ENCODE measurements at regions not wholly inside any gene's neighbourhood (a gene's known extent, or its start where the extent isn't known, plus 50 kb on each side); places are given as distances from the start of the nearest gene placed in this dataset.
A peak's percentile ranks its signal among the peaks of the same experiment; 100 is the strongest.

GRCh38 chr4:19241895-19242294, 1009.8 kb upstream of the SLIT2 start:
- H3K14ac ChIP-seq (ENCODE audit: low read length in 2 of 2): no peak overlapping the region
- H2BK120ac ChIP-seq (ENCODE audit: low read depth, low read length): no peak overlapping the region
- no peaks in the 10 kb centered on the region for H3K79me1 ChIP-seq (replicated peaks; ENCODE audit: low read length, poor library complexity, severe bottlenecking)
- no peak overlapping the region for H2BK15ac ChIP-seq (ENCODE audit: low read depth, poor library complexity, severe bottlenecking)
- H3K27me3 ChIP-seq (ENCODE audit: control insufficient read depth in 1 of 2, insufficient read depth in 1 of 2, low read length in 2 of 2): no peaks in the 10 kb centered on the region
- H2BK5ac ChIP-seq (ENCODE audit: low read depth, low read length, poor library complexity, severe bottlenecking): no peak overlapping the region
- no peaks in the 10 kb centered on the region for H3K36me3 ChIP-seq (ENCODE audit: control insufficient read depth in 1 of 2, insufficient read depth in 2 of 2, low read depth in 1 of 2, low read length in 2 of 2)
- no peak overlapping the region for H3K9ac ChIP-seq (ENCODE audit: low read length)
- no peak overlapping the region for H3K4ac ChIP-seq (ENCODE audit: low read depth in 1 of 2, low read length in 2 of 2)
- H3K27ac ChIP-seq (ENCODE audit: low read length, poor library complexity, severe bottlenecking): no peak overlapping the region
- DNase-seq: peak; percentile 68
- H3K18ac ChIP-seq (ENCODE audit: low read depth in 1 of 2, low read length in 2 of 2): no peak overlapping the region
- no peak overlapping the region for H2AK5ac ChIP-seq (ENCODE audit: low read length, severe bottlenecking)
- H2AFZ ChIP-seq (ENCODE audit: low read depth, low read length): no peak overlapping the region
- H3K9me3 ChIP-seq (ENCODE audit: control insufficient read depth, low read length): no peaks in the 10 kb centered on the region
- no peak overlapping the region for H4K8ac ChIP-seq (ENCODE audit: low read length)
- H2BK12ac ChIP-seq (ENCODE audit: low read length in 2 of 2): no peak overlapping the region
- no peak overlapping the region for H4K91ac ChIP-seq (ENCODE audit: low read length)
- no peak overlapping the region for H3K23ac ChIP-seq (ENCODE audit: low read length in 2 of 2)
- H3K4me3 ChIP-seq (ENCODE audit: insufficient read depth in 1 of 2, low read depth in 1 of 2, low read length in 2 of 2): no peak overlapping the region
- WGBS: 13% methylated on average over 3 of the region's 4 CpGs
- no peak overlapping the region for H3K4me2 ChIP-seq (ENCODE audit: low read length, poor library complexity, severe bottlenecking)
- no peaks in the 10 kb centered on the region for H3K4me1 ChIP-seq (ENCODE audit: control insufficient read depth, insufficient read depth, low read depth, low read length)

- Histone ChIP-seq H3K23ac (ENCODE audit: low read length in 2 of 2) (no peak overlapping the region), H3K79me1 (replicated peaks; ENCODE audit: low read length, poor library complexity, severe bottlenecking) (no peaks in the 10 kb centered on the region), H2BK15ac (ENCODE audit: low read depth, poor library complexity, severe bottlenecking) (no peak overlapping the region), H3K18ac (ENCODE audit: low read depth in 1 of 2, low read length in 2 of 2) (no peak overlapping the region), H3K9ac (ENCODE audit: low read length) (no peak overlapping the region), H3K36me3 (ENCODE audit: control insufficient read depth in 1 of 2, insufficient read depth in 2 of 2, low read depth in 1 of 2, low read length in 2 of 2) (no peaks in the 10 kb centered on the region), H3K14ac (ENCODE audit: low read length in 2 of 2) (no peak overlapping the region), H4K91ac (ENCODE audit: low read length) (no peak overlapping the region), H2AK5ac (ENCODE audit: low read length, severe bottlenecking) (no peak overlapping the region), H3K27ac (ENCODE audit: low read length, poor library complexity, severe bottlenecking) (peak overlapping the region; percentile 41), H2BK5ac (ENCODE audit: low read depth, low read length, poor library complexity, severe bottlenecking) (no peak overlapping the region), H3K9me3 (ENCODE audit: control insufficient read depth, low read length) (no peaks in the 10 kb centered on the region), H2AFZ (ENCODE audit: low read depth, low read length) (no peak overlapping the region), H2BK120ac (ENCODE audit: low read depth, low read length) (no peak overlapping the region), H3K4ac (ENCODE audit: low read depth in 1 of 2, low read length in 2 of 2) (no peak overlapping the region), H4K8ac (ENCODE audit: low read length) (no peak overlapping the region), H2BK12ac (ENCODE audit: low read length in 2 of 2) (no peak overlapping the region), H3K4me2 (ENCODE audit: low read length, poor library complexity, severe bottlenecking) (no peak overlapping the region), H3K4me1 (ENCODE audit: control insufficient read depth, insufficient read depth, low read depth, low read length) (no peaks in the 10 kb centered on the region), H3K4me3 (ENCODE audit: insufficient read depth in 1 of 2, low read depth in 1 of 2, low read length in 2 of 2) (no peak overlapping the region), H3K27me3 (ENCODE audit: control insufficient read depth in 1 of 2, insufficient read depth in 1 of 2, low read length in 2 of 2) (no peaks in the 10 kb centered on the region)
- 30% methylated on average over 2 of the region's 2 CpGs for WGBS
- peak; percentile 55 for DNase-seq
Observed at GRCh38 chr4:19239565-19239964, 1012.1 kb upstream of the SLIT2 start.

GRCh38 chr4:19236473-19236872, 1015.2 kb upstream of the SLIT2 start:
- Histone ChIP-seq H4K8ac (ENCODE audit: low read length) (no peak overlapping the region), H3K4me3 (ENCODE audit: insufficient read depth in 1 of 2, low read depth in 1 of 2, low read length in 2 of 2) (no peak overlapping the region), H3K27ac (ENCODE audit: low read length, poor library complexity, severe bottlenecking) (no peak overlapping the region), H3K4ac (ENCODE audit: low read depth in 1 of 2, low read length in 2 of 2) (no peak overlapping the region), H4K91ac (ENCODE audit: low read length) (no peak overlapping the region), H2AK5ac (ENCODE audit: low read length, severe bottlenecking) (no peak overlapping the region), H3K23ac (ENCODE audit: low read length in 2 of 2) (no peak overlapping the region), H2AFZ (ENCODE audit: low read depth, low read length) (no peak overlapping the region), H2BK5ac (ENCODE audit: low read depth, low read length, poor library complexity, severe bottlenecking) (no peak overlapping the region), H3K14ac (ENCODE audit: low read length in 2 of 2) (no peak overlapping the region), H3K9me3 (ENCODE audit: control insufficient read depth, low read length) (no peaks in the 10 kb centered on the region), H2BK12ac (ENCODE audit: low read length in 2 of 2) (peak overlapping the region in 1 of 2 experiments; percentile 15), H2BK120ac (ENCODE audit: low read depth, low read length) (no peak overlapping the region), H3K4me2 (ENCODE audit: low read length, poor library complexity, severe bottlenecking) (no peak overlapping the region), H3K79me1 (replicated peaks; ENCODE audit: low read length, poor library complexity, severe bottlenecking) (no peaks in the 10 kb centered on the region), H3K18ac (ENCODE audit: low read depth in 1 of 2, low read length in 2 of 2) (no peak overlapping the region), H3K36me3 (ENCODE audit: control insufficient read depth in 1 of 2, insufficient read depth in 2 of 2, low read depth in 1 of 2, low read length in 2 of 2) (no peaks in the 10 kb centered on the region), H3K9ac (ENCODE audit: low read length) (no peak overlapping the region), H3K4me1 (ENCODE audit: control insufficient read depth, insufficient read depth, low read depth, low read length) (no peaks in the 10 kb centered on the region), H2BK15ac (ENCODE audit: low read depth, poor library complexity, severe bottlenecking) (no peak overlapping the region), H3K27me3 (ENCODE audit: control insufficient read depth in 1 of 2, insufficient read depth in 1 of 2, low read length in 2 of 2) (no peaks in the 10 kb centered on the region)
- DNase-seq: no peak
- whole genome bisulfite sequencing: 86% methylated on average over 2 of the region's 2 CpGs

- Histone ChIP-seq H3K9me3 (ENCODE audit: control insufficient read depth, low read length) (no peaks in the 10 kb centered on the region), H3K27ac (ENCODE audit: low read length, poor library complexity, severe bottlenecking) (no peak overlapping the region), H3K23ac (ENCODE audit: low read length in 2 of 2) (no peak overlapping the region), H2BK120ac (ENCODE audit: low read depth, low read length) (no peak overlapping the region), H3K4ac (ENCODE audit: low read depth in 1 of 2, low read length in 2 of 2) (no peak overlapping the region), H2BK5ac (ENCODE audit: low read depth, low read length, poor library complexity, severe bottlenecking) (no peak overlapping the region), H2BK12ac (ENCODE audit: low read length in 2 of 2) (no peak overlapping the region), H3K14ac (ENCODE audit: low read length in 2 of 2) (no peak overlapping the region), H3K4me2 (ENCODE audit: low read length, poor library complexity, severe bottlenecking) (no peak overlapping the region), H4K91ac (ENCODE audit: low read length) (no peak overlapping the region), H2AFZ (ENCODE audit: low read depth, low read length) (no peak overlapping the region), H3K79me1 (replicated peaks; ENCODE audit: low read length, poor library complexity, severe bottlenecking) (no peaks in the 10 kb centered on the region), H3K9ac (ENCODE audit: low read length) (peak overlapping the region; percentile 16), H4K8ac (ENCODE audit: low read length) (no peak overlapping the region), H3K4me3 (ENCODE audit: insufficient read depth in 1 of 2, low read depth in 1 of 2, low read length in 2 of 2) (no peak overlapping the region), H2AK5ac (ENCODE audit: low read length, severe bottlenecking) (no peak overlapping the region), H3K27me3 (ENCODE audit: control insufficient read depth in 1 of 2, insufficient read depth in 1 of 2, low read length in 2 of 2) (no peaks in the 10 kb centered on the region), H2BK15ac (ENCODE audit: low read depth, poor library complexity, severe bottlenecking) (no peak overlapping the region), H3K4me1 (ENCODE audit: control insufficient read depth, insufficient read depth, low read depth, low read length) (no peaks in the 10 kb centered on the region), H3K36me3 (ENCODE audit: control insufficient read depth in 1 of 2, insufficient read depth in 2 of 2, low read depth in 1 of 2, low read length in 2 of 2) (no peaks in the 10 kb centered on the region), H3K18ac (ENCODE audit: low read depth in 1 of 2, low read length in 2 of 2) (no peak overlapping the region)
- WGBS: 100% methylated on average over 1 of the region's 3 CpGs
- no peak for DNase-seq
Observed at GRCh38 chr4:19230906-19231545, 1020.7 kb upstream of the SLIT2 start.

Data from mesenchymal stem cell (in vitro differentiated cells and primary cell).